Mesothelial cell of epicardium (in vitro differentiated cells): ENCODE measurements at regions not wholly inside any gene's neighbourhood (a gene's known extent, or its start where the extent isn't known, plus 50 kb on each side); places are given as distances from the start of the nearest gene placed in this dataset.

Experiments
- DNase-seq, 2 experiments: peaks; one replicate each; pipeline ENCODE4 v3.0.0; 2021; ENCODE audit warnings: low spot score in 2 of 2; ENCODE audit not compliant: unreplicated experiment in 2 of 2
- H3K27ac Mint-ChIP-seq: 2 replicates; pipeline ENCODE4 v1.8.0; 2021; ENCODE audit warnings: mixed read lengths
- H3K27me3 Mint-ChIP-seq: 2 replicates; pipeline ENCODE4 v1.8.0; 2021; ENCODE audit warnings: low read depth, mixed read lengths
- H3K36me3 Mint-ChIP-seq: 2 replicates; pipeline ENCODE4 v1.8.0; 2021; ENCODE audit warnings: mixed read lengths
- H3K4me1 Mint-ChIP-seq: 2 replicates; pipeline ENCODE4 v1.8.0; 2021; ENCODE audit warnings: mixed read lengths
- H3K4me3 Mint-ChIP-seq: 2 replicates; pipeline ENCODE4 v1.8.0; 2021; ENCODE audit warnings: mild to moderate bottlenecking, moderate library complexity, mixed read lengths
- H3K9me3 Mint-ChIP-seq: 2 replicates; pipeline ENCODE4 v1.8.0; 2021; ENCODE audit warnings: mixed read lengths
- CTCF ChIP-seq: fragments of 200-600 bp; sonication (generic); IDR thresholded peaks from one replicate; pipeline ENCODE4 v1.5.0; 2021; ENCODE audit warnings: antibody characterized with exemption; ENCODE audit not compliant: unreplicated experiment

- TF ChIP-seq CTCF: no peak
- H3K27me3 Mint-ChIP-seq: no peaks in the 10 kb centered on the region
- H3K4me3 Mint-ChIP-seq: no peak overlapping the region
- H3K27ac Mint-ChIP-seq: no peak overlapping the region
- H3K4me1 Mint-ChIP-seq: peaks cover 15% of the 10 kb centered on the region
- H3K9me3 Mint-ChIP-seq: no peaks in the 10 kb centered on the region
- DNase-seq: no peak
- no peaks in the 10 kb centered on the region for H3K36me3 Mint-ChIP-seq
Observed at GRCh38 chr1:81574408-81574807, 226.3 kb upstream of the ADGRL2 start.

- TF ChIP-seq CTCF: no peak
- peaks cover 15% of the 10 kb centered on the region for H3K4me1 Mint-ChIP-seq
- no peak overlapping the region for H3K4me3 Mint-ChIP-seq
- no peak for DNase-seq
- H3K9me3 Mint-ChIP-seq: no peaks in the 10 kb centered on the region
- no peaks in the 10 kb centered on the region for H3K36me3 Mint-ChIP-seq
- no peaks in the 10 kb centered on the region for H3K27me3 Mint-ChIP-seq
- H3K27ac Mint-ChIP-seq: no peak overlapping the region
Observed at GRCh38 chr1:81573458-81573857, 227.3 kb upstream of the ADGRL2 start.

DNA sequence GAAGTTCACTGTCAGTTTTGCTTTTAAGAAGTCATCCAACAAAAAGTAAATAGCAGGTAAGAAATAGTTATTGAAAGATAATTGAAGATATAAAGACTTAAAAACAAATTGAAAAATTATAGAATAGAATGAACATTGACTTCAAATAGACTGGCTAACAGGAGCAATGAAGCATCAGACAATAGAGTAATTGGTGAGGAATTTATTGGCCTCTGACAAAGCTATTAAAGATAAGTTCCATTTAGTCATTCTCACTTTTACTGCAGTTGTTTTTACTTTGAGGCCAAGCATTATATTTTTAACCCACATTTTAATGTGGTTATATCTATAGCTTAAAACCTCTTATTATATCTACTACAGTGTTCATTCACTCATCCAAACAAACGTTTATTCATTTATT, 228.8 kb upstream of the ADGRL2 start:
- Mint-ChIP-seq H3K4me1 (peaks cover 20% of the 10 kb centered on the region), H3K36me3 (no peaks in the 10 kb centered on the region), H3K9me3 (no peaks in the 10 kb centered on the region), H3K27me3 (no peaks in the 10 kb centered on the region), H3K4me3 (no peak overlapping the region), H3K27ac (no peak overlapping the region)
- no peak for TF ChIP-seq CTCF
- DNase-seq: no peak

- no peak overlapping the region for H3K27ac Mint-ChIP-seq
- no peaks in the 10 kb centered on the region for H3K9me3 Mint-ChIP-seq
- H3K27me3 Mint-ChIP-seq: no peaks in the 10 kb centered on the region
- no peaks in the 10 kb centered on the region for H3K36me3 Mint-ChIP-seq
- no peak for DNase-seq
- peaks cover 13% of the 10 kb centered on the region for H3K4me1 Mint-ChIP-seq
- no peak for TF ChIP-seq CTCF
- no peak overlapping the region for H3K4me3 Mint-ChIP-seq
Observed at GRCh38 chr1:81569761-81570160, 231.0 kb upstream of the ADGRL2 start.

- H3K36me3 Mint-ChIP-seq: no peaks in the 10 kb centered on the region
- DNase-seq: no peak
- H3K27ac Mint-ChIP-seq: no peak overlapping the region
- peaks cover 6% of the 10 kb centered on the region for H3K9me3 Mint-ChIP-seq
- peaks cover 5% of the 10 kb centered on the region for H3K4me1 Mint-ChIP-seq
- no peak overlapping the region for H3K4me3 Mint-ChIP-seq
- no peaks in the 10 kb centered on the region for H3K27me3 Mint-ChIP-seq
- TF ChIP-seq CTCF: no peak
Observed at GRCh38 chr1:81563632-81564031, 237.1 kb upstream of the ADGRL2 start.

- Mint-ChIP-seq H3K27ac (no peak overlapping the region), H3K4me1 (peaks cover 1% of the 10 kb centered on the region), H3K27me3 (no peaks in the 10 kb centered on the region), H3K36me3 (no peaks in the 10 kb centered on the region), H3K9me3 (peaks cover 6% of the 10 kb centered on the region), H3K4me3 (no peak overlapping the region)
- TF ChIP-seq CTCF: no peak
- no peak for DNase-seq
Observed at GRCh38 chr1:81562934-81563333, 237.8 kb upstream of the ADGRL2 start.
